ENCODE measurements at regions not wholly inside any gene's neighbourhood (a gene's known extent, or its start where the extent isn't known, plus 50 kb on each side); places are given as distances from the start of the nearest gene placed in this dataset.
A peak's percentile ranks its signal among the peaks of the same experiment; 100 is the strongest.
"Not testable (repeated sequence)": the region's sequence is repeated elsewhere in the genome, so short reads cannot be mapped to it uniquely, and the experiment has no call there.

DNA sequence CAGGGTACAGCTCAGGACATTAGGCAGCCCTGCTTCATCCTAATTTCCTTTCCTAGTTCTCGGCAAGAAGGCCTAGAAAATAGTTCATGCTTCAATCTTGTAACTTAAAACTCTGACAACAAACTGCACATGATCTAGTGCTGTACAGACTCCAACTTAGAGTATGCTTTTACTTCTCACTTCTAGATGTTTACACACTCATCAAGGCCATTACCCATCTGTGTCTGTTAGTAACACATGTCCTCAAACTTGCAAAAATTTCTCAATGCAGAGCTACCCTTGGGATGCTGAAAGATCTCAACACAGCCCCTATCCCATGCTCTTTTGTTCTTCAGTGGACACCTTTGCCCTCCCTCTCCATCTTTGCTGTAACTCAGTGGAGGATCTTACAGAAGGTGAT, 252.0 kb downstream of the OSR1 start:
- Histone ChIP-seq H3K27me3 (replicated peaks) (no peaks in the 10 kb centered on the region), H3K27ac (no peak overlapping the region), H3K9me3 (replicated peaks) (no peaks in the 10 kb centered on the region), H3K4me1 (replicated peaks) (no peaks in the 10 kb centered on the region), H3K4me3 (no peak overlapping the region), H3K36me3 (no peaks in the 10 kb centered on the region)
- no peak for DNase-seq (ENCODE audit: low read depth in 1 of 2, low spot score in 2 of 2)

DNA sequence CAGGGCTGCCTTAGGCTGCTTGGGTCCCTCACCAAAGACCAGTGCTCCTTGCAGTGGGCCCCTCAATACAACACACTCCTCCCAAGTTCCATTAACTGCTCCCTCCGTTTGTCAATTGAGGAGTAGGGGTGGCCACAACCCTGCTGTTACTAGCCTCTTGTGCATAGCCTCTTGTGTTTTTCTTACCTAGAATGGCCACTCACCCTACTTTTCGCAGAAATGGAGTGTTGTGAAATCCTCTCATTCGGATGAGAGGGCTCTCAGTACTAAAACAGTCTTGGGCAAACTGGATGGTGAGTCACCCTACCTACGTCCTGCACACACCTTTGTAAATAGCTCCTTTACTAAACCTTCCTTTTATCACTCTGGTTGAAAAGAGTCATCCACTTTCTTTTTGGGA, 253.9 kb downstream of the OSR1 start:
- Histone ChIP-seq H3K27ac (no peak overlapping the region), H3K27me3 (replicated peaks) (no peaks in the 10 kb centered on the region), H3K4me3 (no peak overlapping the region), H3K36me3 (no peaks in the 10 kb centered on the region), H3K9me3 (replicated peaks) (no peaks in the 10 kb centered on the region), H3K4me1 (replicated peaks) (peaks cover 2% of the 10 kb centered on the region)
- DNase-seq (ENCODE audit: low read depth in 1 of 2, low spot score in 2 of 2): no peak

- peaks cover 14% of the 10 kb centered on the region for H3K4me1 ChIP-seq (replicated peaks)
- H3K9me3 ChIP-seq (replicated peaks): no peaks in the 10 kb centered on the region
- H3K4me3 ChIP-seq: no peak overlapping the region
- DNase-seq (ENCODE audit: low read depth in 1 of 2, low spot score in 2 of 2): no peak
- H3K27me3 ChIP-seq (replicated peaks): no peaks in the 10 kb centered on the region
- H3K27ac ChIP-seq: no peak overlapping the region
- H3K36me3 ChIP-seq: no peaks in the 10 kb centered on the region
These were observed 255.6 kb downstream of the OSR1 start for GRCh38 chr2:19102696-19103423.

DNA sequence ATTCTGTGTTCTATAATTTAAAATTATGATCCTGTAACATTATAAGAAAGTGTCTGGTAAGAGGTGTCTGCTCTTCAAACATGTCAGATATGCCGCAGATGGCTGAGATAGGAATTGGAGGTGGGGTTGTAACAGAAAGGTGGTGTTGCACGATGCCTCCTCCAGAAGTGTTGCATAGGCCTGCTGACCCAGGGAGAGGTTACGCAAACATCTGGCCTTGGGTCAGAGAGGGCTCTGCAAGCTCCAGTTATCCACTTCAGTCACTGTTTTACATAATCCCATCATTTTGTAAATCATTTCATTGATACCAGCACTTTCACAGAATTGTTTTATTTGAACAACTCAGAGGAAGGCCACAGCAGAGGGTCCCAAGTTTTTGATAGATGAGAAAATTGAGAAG, 256.5 kb downstream of the OSR1 start:
- H3K9me3 ChIP-seq (replicated peaks): no peaks in the 10 kb centered on the region
- no peak overlapping the region for H3K4me3 ChIP-seq
- H3K4me1 ChIP-seq (replicated peaks): peaks cover 16% of the 10 kb centered on the region
- H3K27ac ChIP-seq: no peak overlapping the region
- H3K27me3 ChIP-seq (replicated peaks): no peaks in the 10 kb centered on the region
- H3K36me3 ChIP-seq: no peaks in the 10 kb centered on the region
- DNase-seq (ENCODE audit: low read depth in 1 of 2, low spot score in 2 of 2): no peak

DNA sequence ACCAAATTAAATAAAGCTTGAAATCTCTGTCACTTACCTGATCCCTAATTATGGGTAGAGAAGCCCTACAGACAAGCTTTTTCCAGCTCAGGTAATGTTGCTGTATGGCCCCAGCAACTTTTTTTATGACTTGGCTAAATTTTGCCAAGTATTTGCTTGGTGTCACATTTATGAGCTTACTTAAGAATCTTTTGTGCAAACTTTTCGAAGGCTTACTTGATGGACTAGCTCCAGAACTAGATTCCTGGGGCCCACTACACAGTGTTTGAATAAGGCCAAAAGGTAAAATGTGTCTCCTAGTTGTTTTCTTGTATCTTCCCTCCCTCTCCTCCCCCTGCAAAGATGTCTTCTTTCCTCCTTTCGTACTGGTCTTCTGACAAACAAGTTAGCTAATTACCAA, 257.9 kb downstream of the OSR1 start:
- Histone ChIP-seq H3K27ac (no peak overlapping the region), H3K36me3 (no peaks in the 10 kb centered on the region), H3K9me3 (replicated peaks) (no peaks in the 10 kb centered on the region), H3K27me3 (replicated peaks) (no peaks in the 10 kb centered on the region), H3K4me3 (no peak overlapping the region), H3K4me1 (replicated peaks) (peaks cover 16% of the 10 kb centered on the region)
- DNase-seq (ENCODE audit: low read depth in 1 of 2, low spot score in 2 of 2): no peak

DNA sequence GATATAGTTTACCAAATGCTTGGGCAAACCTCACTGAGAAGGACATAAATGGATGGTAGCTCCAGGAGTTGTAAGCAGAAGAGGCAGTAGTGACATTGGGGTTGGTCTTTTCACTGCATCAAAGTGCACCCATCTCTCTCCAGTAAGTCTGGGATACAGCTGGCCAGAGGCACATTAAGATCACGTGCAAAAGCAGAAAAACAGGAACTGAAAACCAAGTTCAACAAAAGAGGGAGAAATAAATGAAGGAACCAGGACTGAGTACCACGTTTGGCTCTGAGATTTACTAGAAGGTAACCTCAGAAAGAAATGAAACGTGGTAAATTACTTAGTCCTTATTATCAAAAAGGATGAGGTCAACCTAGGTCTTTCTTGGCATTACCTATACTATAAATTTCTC, 259.2 kb downstream of the OSR1 start:
- no peaks in the 10 kb centered on the region for H3K36me3 ChIP-seq
- no peaks in the 10 kb centered on the region for H3K9me3 ChIP-seq (replicated peaks)
- no peak for DNase-seq (ENCODE audit: low read depth in 1 of 2, low spot score in 2 of 2)
- H3K4me1 ChIP-seq (replicated peaks): peaks cover 16% of the 10 kb centered on the region
- H3K4me3 ChIP-seq: no peak overlapping the region
- no peaks in the 10 kb centered on the region for H3K27me3 ChIP-seq (replicated peaks)
- peak overlapping the region; percentile 54 for H3K27ac ChIP-seq

DNA sequence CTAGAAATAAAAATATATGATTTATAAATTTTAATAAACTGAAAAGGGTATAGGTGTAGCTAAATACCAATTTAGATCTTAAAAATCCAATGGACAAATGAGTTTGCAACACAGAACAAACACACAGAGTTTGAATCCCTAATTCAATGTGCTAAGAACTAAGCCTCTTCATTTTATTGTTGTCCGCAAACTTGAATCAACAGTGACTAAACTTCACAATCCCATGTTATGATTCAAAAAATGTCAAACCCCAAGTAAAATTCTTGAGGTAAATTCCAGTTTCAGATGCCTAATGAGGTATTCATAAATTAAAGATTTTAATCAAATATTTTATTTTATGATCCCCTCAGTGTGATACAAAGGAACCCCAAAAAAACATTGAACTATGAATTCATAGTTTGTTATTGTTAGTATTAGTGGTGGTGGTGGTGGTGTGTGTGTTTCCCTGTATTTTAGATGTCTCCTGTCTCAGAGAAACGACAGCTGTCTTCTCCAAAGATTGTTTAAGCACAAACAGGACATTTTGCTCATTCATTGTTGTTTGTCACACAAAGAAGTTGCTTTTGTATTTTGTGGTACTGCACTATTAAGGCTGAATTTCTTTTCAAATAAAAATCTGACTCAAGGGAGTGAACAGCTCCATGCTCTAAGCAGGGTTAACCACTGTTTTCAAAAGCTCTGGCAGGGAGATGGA, 259.8 kb downstream of the OSR1 start:
- Histone ChIP-seq H3K36me3 (no peaks in the 10 kb centered on the region), H3K4me1 (replicated peaks) (peaks cover 16% of the 10 kb centered on the region), H3K9me3 (replicated peaks) (no peaks in the 10 kb centered on the region), H3K4me3 (no peak overlapping the region), H3K27ac (peak overlapping the region; percentile 54), H3K27me3 (replicated peaks) (no peaks in the 10 kb centered on the region)
- DNase-seq (ENCODE audit: low read depth in 1 of 2, low spot score in 2 of 2): peak in 1 of 2 experiments; percentile 56

DNA sequence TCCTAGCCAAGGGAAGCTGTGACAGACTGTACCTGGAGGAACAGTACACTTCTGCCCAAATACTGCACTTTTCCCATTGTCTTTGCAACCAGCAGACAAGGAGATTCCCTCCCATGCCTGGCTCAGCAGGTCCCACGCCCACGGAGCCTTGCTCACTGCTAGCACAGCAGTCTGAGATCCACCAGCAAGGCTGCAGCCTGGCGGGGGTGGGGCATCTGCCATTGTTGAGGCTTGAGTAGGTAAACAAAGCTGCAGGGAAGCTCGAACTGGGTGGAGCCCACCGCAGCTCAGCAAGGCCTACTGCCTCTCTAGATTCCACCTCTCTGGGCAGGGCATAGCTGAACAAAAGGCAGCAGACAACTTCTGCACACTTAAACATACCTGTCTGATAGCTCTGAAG, 268.9 kb downstream of the OSR1 start:
- H3K9me3 ChIP-seq (replicated peaks); H3K27ac ChIP-seq; H3K27me3 ChIP-seq (replicated peaks); H3K36me3 ChIP-seq; H3K4me1 ChIP-seq (replicated peaks); H3K4me3 ChIP-seq: not testable (repeated sequence)
- DNase-seq (ENCODE audit: low read depth in 1 of 2, low spot score in 2 of 2): peak in 1 of 2 experiments; percentile 49

DNA sequence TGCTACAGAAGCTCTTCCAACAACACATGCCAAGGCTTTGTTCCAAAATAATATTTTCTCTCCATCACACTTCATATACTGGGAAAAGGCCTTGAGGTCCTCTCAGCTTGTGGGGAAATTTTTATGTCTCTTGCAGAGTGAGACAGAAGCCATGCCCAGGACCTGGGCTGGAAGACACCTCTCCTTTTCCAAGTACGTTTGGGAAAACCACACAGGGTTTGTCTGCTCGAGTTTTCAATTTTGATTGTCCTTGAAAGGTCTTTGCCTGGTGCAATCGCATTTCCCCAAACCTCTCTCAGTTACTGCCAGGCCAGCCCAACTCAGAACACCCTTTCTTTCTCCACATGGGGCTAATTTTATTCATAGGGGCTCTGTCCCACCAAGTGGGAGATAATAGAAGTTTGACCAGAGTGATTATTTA, 272.2 kb downstream of the OSR1 start:
- Histone ChIP-seq H3K4me3 (no peak overlapping the region), H3K4me1 (replicated peaks) (no peaks in the 10 kb centered on the region; the same call in 1 of the 2 replicates), H3K9me3 (replicated peaks) (no peaks in the 10 kb centered on the region), H3K36me3 (no peaks in the 10 kb centered on the region), H3K27ac (no peak overlapping the region), H3K27me3 (replicated peaks) (no peaks in the 10 kb centered on the region)
- DNase-seq (ENCODE audit: low read depth in 1 of 2, low spot score in 2 of 2): no peak

DNA sequence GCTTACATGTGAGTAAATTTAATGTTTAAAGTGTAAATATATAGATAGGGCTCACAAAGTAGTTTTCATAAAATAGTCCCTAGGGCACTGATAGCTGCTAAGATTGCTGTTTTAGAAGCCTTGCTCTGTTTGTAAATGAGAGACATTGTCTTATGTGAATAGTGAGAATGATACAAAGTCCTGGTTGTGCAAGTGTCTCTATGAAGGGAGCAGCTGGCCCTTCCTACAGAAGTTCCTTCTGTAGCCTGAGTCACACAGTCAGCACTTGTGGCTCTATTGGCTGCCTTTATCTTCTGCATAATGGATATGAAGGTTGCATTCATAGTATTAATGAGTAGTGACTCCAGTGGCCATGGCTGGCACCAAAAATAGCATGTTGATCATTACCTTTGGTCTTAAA, 279.7 kb downstream of the OSR1 start:
- H3K4me3 ChIP-seq: no peak overlapping the region
- DNase-seq (ENCODE audit: low read depth in 1 of 2, low spot score in 2 of 2): no peak
- no peaks in the 10 kb centered on the region for H3K27me3 ChIP-seq (replicated peaks)
- H3K27ac ChIP-seq: no peak overlapping the region
- no peaks in the 10 kb centered on the region for H3K9me3 ChIP-seq (replicated peaks)
- peaks cover 1% of the 10 kb centered on the region for H3K4me1 ChIP-seq (replicated peaks)
- no peaks in the 10 kb centered on the region for H3K36me3 ChIP-seq

- H3K27ac ChIP-seq: no peak overlapping the region
- H3K27me3 ChIP-seq (replicated peaks): no peaks in the 10 kb centered on the region
- H3K36me3 ChIP-seq: no peaks in the 10 kb centered on the region
- peaks cover 13% of the 10 kb centered on the region for H3K4me1 ChIP-seq (replicated peaks)
- no peak for DNase-seq (ENCODE audit: low read depth in 1 of 2, low spot score in 2 of 2)
- no peaks in the 10 kb centered on the region for H3K9me3 ChIP-seq (replicated peaks)
- H3K4me3 ChIP-seq: no peak overlapping the region
These were observed 284.9 kb downstream of the OSR1 start for GRCh38 chr2:19073522-19073921.

DNA sequence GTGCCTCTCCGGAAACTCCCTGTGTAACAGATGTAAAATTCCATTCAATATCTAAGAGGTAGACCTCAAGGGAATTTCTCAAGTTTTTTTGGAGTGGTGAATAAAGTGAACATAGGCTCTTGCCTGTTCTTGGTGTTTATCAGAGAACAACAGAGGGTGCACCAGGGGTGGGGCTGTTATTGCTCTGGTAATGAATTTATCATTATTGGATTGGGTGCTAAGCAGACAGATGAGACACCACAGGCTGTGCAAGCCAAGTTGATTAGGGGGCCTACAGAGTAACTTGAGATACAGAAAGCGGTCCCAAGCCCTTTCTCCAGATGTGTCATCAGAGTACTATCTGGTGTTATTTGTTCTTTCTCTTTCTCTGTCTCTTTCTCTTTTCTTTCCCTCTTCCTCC, 286.3 kb downstream of the OSR1 start:
- Histone ChIP-seq H3K9me3 (replicated peaks) (no peaks in the 10 kb centered on the region), H3K27me3 (replicated peaks) (no peaks in the 10 kb centered on the region), H3K36me3 (no peaks in the 10 kb centered on the region), H3K4me3 (no peak overlapping the region), H3K4me1 (replicated peaks) (peaks cover 13% of the 10 kb centered on the region), H3K27ac (no peak overlapping the region)
- no peak for DNase-seq (ENCODE audit: low read depth in 1 of 2, low spot score in 2 of 2)

- Histone ChIP-seq H3K9me3 (replicated peaks) (no peaks in the 10 kb centered on the region), H3K27me3 (replicated peaks) (no peaks in the 10 kb centered on the region), H3K36me3 (no peaks in the 10 kb centered on the region), H3K4me3 (no peak overlapping the region), H3K27ac (no peak overlapping the region), H3K4me1 (replicated peaks) (peaks cover 13% of the 10 kb centered on the region)
- no peak for DNase-seq (ENCODE audit: low read depth in 1 of 2, low spot score in 2 of 2)
These were observed 287.5 kb downstream of the OSR1 start for GRCh38 chr2:19070886-19071285.

DNA sequence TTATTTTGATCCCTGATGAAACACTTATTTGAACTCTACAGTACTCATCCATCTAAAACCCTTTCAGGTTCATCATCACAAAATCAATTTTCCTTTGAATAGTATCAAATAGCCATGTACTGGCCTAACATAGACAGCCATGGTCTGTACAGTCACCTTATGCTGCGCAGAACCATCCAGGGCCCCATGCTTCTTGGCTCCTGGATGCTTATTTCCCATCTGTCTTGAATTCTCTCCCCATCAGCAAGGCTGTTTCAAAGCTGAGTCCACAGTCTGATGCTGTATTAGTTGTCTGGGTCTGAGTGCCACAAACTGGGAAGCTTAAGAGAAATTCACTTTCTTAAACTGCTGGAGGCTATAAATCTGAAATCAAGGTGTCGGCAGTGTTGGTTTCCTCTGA, 290.2 kb downstream of the OSR1 start:
- Histone ChIP-seq H3K9me3 (replicated peaks) (no peaks in the 10 kb centered on the region), H3K4me3 (no peak overlapping the region), H3K4me1 (replicated peaks) (peaks cover 8% of the 10 kb centered on the region), H3K36me3 (no peaks in the 10 kb centered on the region), H3K27ac (no peak overlapping the region), H3K27me3 (replicated peaks) (no peaks in the 10 kb centered on the region)
- DNase-seq (ENCODE audit: low read depth in 1 of 2, low spot score in 2 of 2): no peak
